Spleen (tissue), 11 donors: ENCODE measurements at regions not wholly inside any gene's neighbourhood (a gene's known extent, or its start where the extent isn't known, plus 50 kb on each side); places are given as distances from the start of the nearest gene placed in this dataset.
A peak's percentile ranks its signal among the peaks of the same experiment; 100 is the strongest.

Experiments
- DNase-seq: peaks from one replicate; pipeline ENCODE4 v3.0.0-alpha.2; 2020
- H3K27ac ChIP-seq, 8 donors: fragments of 200-600 bp; sonication (generic) in 7 of 8; 1 replicate in 4 of 8; 2 replicates in 4 of 8; pipeline versions ENCODE4 v1.5.0 to v1.8.0; 2016 to 2021; ENCODE audit warnings: inconsistent platforms in 4 of 8, mild to moderate bottlenecking in 4 of 8, moderate library complexity in 1 of 8
- H3K27me3 ChIP-seq, 7 donors: fragments of 200-600 bp; sonication (generic) in 6 of 7; replicated peaks in 1 of 7; 1 replicate in 4 of 7; 2 replicates in 3 of 7; pipeline versions ENCODE4 v1.5.0 to v1.8.0; 2016 to 2021; ENCODE audit warnings: inconsistent platforms in 3 of 7, mild to moderate bottlenecking in 1 of 7
- H3K36me3 ChIP-seq, 6 donors: fragments of 200-600 bp; sonication (generic) in 5 of 6; 1 replicate in 4 of 6; 2 replicates in 2 of 6; pipeline versions ENCODE4 v1.5.0 to v1.8.0; 2016 to 2021; ENCODE audit warnings: inconsistent platforms in 2 of 6
- H3K4me1 ChIP-seq, 6 donors: fragments of 200-600 bp; sonication (generic) in 5 of 6; 1 replicate in 3 of 6; 2 replicates in 3 of 6; pipeline versions ENCODE4 v1.5.0 to v1.8.0; 2016 to 2021; ENCODE audit warnings: inconsistent platforms in 3 of 6
- H3K4me3 ChIP-seq, 8 donors: fragments of 200-600 bp; sonication (generic) in 7 of 8; 1 replicate in 4 of 8; 2 replicates in 4 of 8; pipeline versions ENCODE4 v1.5.0 to v1.8.0; 2016 to 2021; ENCODE audit warnings: inconsistent platforms in 4 of 8, mild to moderate bottlenecking in 4 of 8, moderate library complexity in 2 of 8
- H3K9me3 ChIP-seq, 8 donors: fragments of 200-600 bp; sonication (generic) in 7 of 8; 1 replicate in 4 of 8; 2 replicates in 4 of 8; pipeline versions ENCODE4 v1.5.0 to v1.8.0; 2016 to 2021; ENCODE audit warnings: inconsistent platforms in 4 of 8
- POLR2A ChIP-seq, 3 donors: fragments of 450-650 bp; IDR thresholded peaks; one replicate each; pipeline ENCODE4 v1.5.1; 2017; ENCODE audit warnings: antibody characterized with exemption in 3 of 3, mild to moderate bottlenecking in 1 of 3
- POLR2AphosphoS5 ChIP-seq, 3 donors: sonication (generic); formaldehyde crosslinking; IDR thresholded peaks; one replicate each; pipeline ENCODE4 v1.5.1; 2017; ENCODE audit warnings: antibody characterized with exemption in 3 of 3
- WGBS, 5 donors: extraction: QIAGEN DNeasy Blood & Tissue Kit in 3 of 5; methylation state at CpG; one replicate each; pipeline versions ENCODE4 v1.1.5 to v1.1.7; 2013 to 2018; 5-methylcytosine and 5-hydroxymethylcytosine counted together
- intact Hi-C: fragments of 100-400 bp; cut with DNase I; formaldehyde crosslinking; loops from one replicate; pipeline ENCODE4 v1.15.0; 2023; ENCODE audit warnings: low total_unique reads
- TF ChIP-seq, protein P1 (sequence below), 11 experiments: fragments of 200-600 bp in 7 of 11; fragments of 450-650 bp in 4 of 11; sonication (generic) in 4 of 11; IDR thresholded peaks in 8 of 11; conservative IDR thresholded peaks in 3 of 11; 1 replicate in 7 of 11; 2 replicates in 4 of 11; pipeline versions ENCODE4 v1.4.0 to v1.8.0; 2016 to 2021; ENCODE audit warnings: antibody characterized with exemption in 11 of 11, inconsistent platforms in 4 of 11, mild to moderate bottlenecking in 1 of 11
- donor health status: healthy with polysubstance abuse.
- donor health status: DM: no; HTN: no; CAD: no; lungs with moderate emphysema.
- donor health status: DM: no; HTN: no; CAD: no.
- donor health status: Bipolar disorder and iron deficiency.
- donor health status: healthy.
- donor health status: DM: no; HTN: no; CAD: no.
- donor health status: DM: yes; HTN: yes; CAD: no.

DNA sequence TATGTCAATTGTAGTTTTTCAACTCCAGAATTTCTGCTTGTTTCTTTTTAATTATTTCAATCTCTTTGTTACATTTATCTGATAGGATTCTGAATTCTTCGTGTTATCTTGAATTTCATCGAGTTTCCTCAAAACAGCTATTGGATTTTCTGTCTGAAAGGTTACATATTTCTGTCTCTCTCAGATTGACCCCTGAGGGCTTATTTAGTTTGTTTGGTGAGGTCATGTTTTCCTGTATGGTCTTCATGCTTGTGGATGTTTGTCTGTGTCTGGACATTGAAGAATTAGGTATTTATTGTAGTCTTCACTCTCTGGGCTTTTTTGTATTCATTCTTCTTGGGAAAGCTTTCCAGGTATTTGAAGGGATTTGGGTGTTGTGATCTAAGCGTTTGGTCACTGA, 85.6 kb downstream of the SNAPC1 start:
- intact Hi-C loops, result no loop called here
- 88 to 93% (median 91%) methylated on average over 3 of the region's 3 CpGs for WGBS, 5 donors
- Histone ChIP-seq H3K36me3 (no peaks in the 10 kb centered on the region), H3K9me3 (peaks cover 0 to 39% (median 23%) of the 10 kb centered on the region in 8 donors), H3K27ac (no peak overlapping the region), H3K4me3 (no peak overlapping the region), H3K27me3 (no peaks in the 10 kb centered on the region), H3K4me1 (no peaks in the 10 kb centered on the region)
- TF ChIP-seq POLR2A (IDR thresholded peaks at IDR 0.05) (no peak), POLR2AphosphoS5 (IDR thresholded peaks at IDR 0.05) (no peak)
- TF ChIP-seq, protein P1, sequence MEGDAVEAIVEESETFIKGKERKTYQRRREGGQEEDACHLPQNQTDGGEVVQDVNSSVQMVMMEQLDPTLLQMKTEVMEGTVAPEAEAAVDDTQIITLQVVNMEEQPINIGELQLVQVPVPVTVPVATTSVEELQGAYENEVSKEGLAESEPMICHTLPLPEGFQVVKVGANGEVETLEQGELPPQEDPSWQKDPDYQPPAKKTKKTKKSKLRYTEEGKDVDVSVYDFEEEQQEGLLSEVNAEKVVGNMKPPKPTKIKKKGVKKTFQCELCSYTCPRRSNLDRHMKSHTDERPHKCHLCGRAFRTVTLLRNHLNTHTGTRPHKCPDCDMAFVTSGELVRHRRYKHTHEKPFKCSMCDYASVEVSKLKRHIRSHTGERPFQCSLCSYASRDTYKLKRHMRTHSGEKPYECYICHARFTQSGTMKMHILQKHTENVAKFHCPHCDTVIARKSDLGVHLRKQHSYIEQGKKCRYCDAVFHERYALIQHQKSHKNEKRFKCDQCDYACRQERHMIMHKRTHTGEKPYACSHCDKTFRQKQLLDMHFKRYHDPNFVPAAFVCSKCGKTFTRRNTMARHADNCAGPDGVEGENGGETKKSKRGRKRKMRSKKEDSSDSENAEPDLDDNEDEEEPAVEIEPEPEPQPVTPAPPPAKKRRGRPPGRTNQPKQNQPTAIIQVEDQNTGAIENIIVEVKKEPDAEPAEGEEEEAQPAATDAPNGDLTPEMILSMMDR (IDR thresholded peaks at IDR 0.05 in 8 of 11, conservative IDR thresholded peaks at IDR 0.05 in 3 of 11), result no peak
- DNase-seq, result no peak

DNA sequence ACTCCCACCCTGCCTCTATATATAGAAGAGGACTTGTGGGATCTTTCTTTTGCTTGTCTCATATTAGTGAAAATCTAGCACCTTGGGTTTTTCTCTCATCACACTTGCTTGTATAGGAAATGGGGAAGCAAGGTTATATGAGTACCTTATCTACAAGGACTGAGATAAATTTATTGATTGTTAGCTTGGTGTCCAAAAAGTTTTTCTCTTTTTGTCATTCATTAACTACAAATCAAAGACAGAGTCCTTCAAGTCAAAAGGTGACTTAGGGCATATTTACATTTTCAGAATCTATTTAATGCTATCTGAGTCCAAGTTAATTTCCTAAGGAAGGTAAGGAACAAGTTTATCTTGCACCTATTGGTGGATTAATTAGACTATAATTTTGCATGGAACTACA, 92.7 kb downstream of the SNAPC1 start:
- no peaks in the 10 kb centered on the region for H3K36me3 ChIP-seq
- intact Hi-C loops, result no loop called here

DNA sequence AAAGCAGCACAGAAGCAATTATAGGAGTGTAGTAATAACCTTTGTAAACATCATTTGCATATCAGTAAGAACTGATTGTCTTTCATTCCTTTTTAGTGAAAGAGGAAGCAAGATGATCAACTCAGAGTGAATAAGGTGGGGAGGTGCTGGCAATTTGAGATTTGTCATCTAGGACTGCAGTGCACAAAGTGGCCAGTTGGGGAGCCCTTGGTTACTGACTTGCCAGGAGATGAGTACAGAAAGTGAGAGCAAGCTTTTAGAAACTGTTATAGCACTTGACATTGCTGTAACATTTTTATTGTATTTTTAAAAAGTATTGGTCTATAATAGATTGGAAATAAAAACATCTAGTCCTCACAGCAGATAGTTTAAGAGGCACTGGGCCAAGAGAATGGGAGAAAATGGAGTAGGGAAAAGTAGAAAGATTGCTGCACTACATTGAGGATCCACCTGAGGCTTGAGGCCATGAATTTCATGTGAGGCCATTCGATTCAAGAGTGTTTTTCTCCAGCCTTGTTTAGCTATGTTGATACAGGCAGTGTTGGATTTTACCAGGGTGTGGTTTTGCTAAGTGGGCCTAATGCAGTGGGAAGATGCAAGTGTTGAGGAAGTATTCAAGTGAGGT, 98.2 kb downstream of the SNAPC1 start:
- DNase-seq, result peak; percentile 82
- 53 to 86% (median 70%) methylated on average over 1 of the region's 1 CpG for WGBS, 5 donors
- Histone ChIP-seq H3K36me3 (no peaks in the 10 kb centered on the region), H3K4me3 (no peak overlapping the region), H3K27ac (no peak overlapping the region), H3K27me3 (no peaks in the 10 kb centered on the region), H3K9me3 (peaks cover 0 to 10% (median 3%) of the 10 kb centered on the region in 8 donors), H3K4me1 (no peaks in the 10 kb centered on the region)
- intact Hi-C loops, result no loop called here
- TF ChIP-seq POLR2A (IDR thresholded peaks at IDR 0.05) (no peak), POLR2AphosphoS5 (IDR thresholded peaks at IDR 0.05) (no peak)
- TF ChIP-seq, protein P1 (IDR thresholded peaks at IDR 0.05 in 8 of 11, conservative IDR thresholded peaks at IDR 0.05 in 3 of 11), result peak; percentile 53 to 86 (median 79)

More for the DNA sequence above, 92.7 kb downstream of the SNAPC1 start:
- Histone ChIP-seq H3K4me1 (no peaks in the 10 kb centered on the region), H3K27ac (no peak overlapping the region), H3K4me3 (no peak overlapping the region), H3K27me3 (no peaks in the 10 kb centered on the region), H3K9me3 (no peaks in the 10 kb centered on the region)
- TF ChIP-seq POLR2A (IDR thresholded peaks at IDR 0.05) (no peak), POLR2AphosphoS5 (IDR thresholded peaks at IDR 0.05) (no peak)
- TF ChIP-seq, protein P1 (IDR thresholded peaks at IDR 0.05 in 8 of 11, conservative IDR thresholded peaks at IDR 0.05 in 3 of 11), result no peak
- no peak for DNase-seq

DNA sequence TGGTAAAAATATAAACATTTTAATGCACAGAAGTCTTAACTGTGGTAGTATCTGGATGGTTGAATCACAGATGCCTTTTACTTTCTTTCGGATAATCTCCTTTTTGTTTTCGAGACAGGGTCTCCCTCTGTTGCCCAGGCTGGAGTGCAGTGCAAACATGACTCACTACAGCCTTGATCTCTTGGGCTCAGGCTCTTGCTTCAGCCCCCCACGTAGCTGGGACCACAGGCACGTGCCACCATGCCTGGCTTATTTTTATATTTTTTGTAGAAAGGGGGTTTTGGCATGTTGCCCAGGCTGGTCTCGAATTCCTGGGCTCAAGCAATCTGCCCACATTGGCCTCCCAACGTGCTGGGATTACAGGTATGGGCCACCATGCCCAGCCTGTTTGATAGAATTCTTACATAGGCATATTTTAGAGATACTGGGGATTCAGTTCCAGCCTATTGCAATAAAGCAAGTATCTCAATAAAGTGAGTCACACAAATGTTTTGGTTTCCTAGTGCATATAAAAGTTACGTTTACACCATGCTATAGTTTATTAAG, 99.2 kb downstream of the SNAPC1 start:
- intact Hi-C loops, result no loop called here
- no peak overlapping the region for H3K27ac ChIP-seq
- no peaks in the 10 kb centered on the region for H3K27me3 ChIP-seq
- H3K9me3 ChIP-seq, result peaks cover 0 to 10% (median 3%) of the 10 kb centered on the region in 8 donors
- H3K36me3 ChIP-seq, result no peaks in the 10 kb centered on the region
- WGBS, 5 donors, result 63 to 84% (median 76%) methylated on average over 7 of the region's 7 CpGs
- TF ChIP-seq POLR2AphosphoS5 (IDR thresholded peaks at IDR 0.05) (no peak), POLR2A (IDR thresholded peaks at IDR 0.05) (no peak)
- TF ChIP-seq, protein P1 (IDR thresholded peaks at IDR 0.05 in 8 of 11, conservative IDR thresholded peaks at IDR 0.05 in 3 of 11), result no peak
- H3K4me1 ChIP-seq, result no peaks in the 10 kb centered on the region
- no peak for DNase-seq
- no peak overlapping the region for H3K4me3 ChIP-seq
